Gastrocnemius medialis (tissue), 4 donors: ENCODE measurements at regions not wholly inside any gene's neighbourhood (a gene's known extent, or its start where the extent isn't known, plus 50 kb on each side); places are given as distances from the start of the nearest gene placed in this dataset.

Source experiments
- ATAC-seq, 2 donors: fragments of 150-250 bp; one replicate each; pipeline ENCODE4 v1.9.1; 2016
- DNase-seq, 2 donors: peaks; one replicate each; pipeline ENCODE4 v3.0.0-alpha.2; 2019
- H3K27ac ChIP-seq, 4 donors: fragments of 200-600 bp; sonication (generic); 1 replicate in 1 of 4; 2 replicates in 3 of 4; pipeline ENCODE4 v1.5.1; 2016 to 2018; ENCODE audit warnings: mild to moderate bottlenecking in 2 of 4, moderate library complexity in 1 of 4
- H3K27me3 ChIP-seq, 3 donors: fragments of 200-600 bp; sonication (generic) in 2 of 3; 1 replicate in 1 of 3; 2 replicates in 2 of 3; pipeline versions ENCODE4 v1.5.1 to v1.6.0; 2016 to 2019; ENCODE audit warnings: mild to moderate bottlenecking in 1 of 3, moderate library complexity in 1 of 3
- H3K36me3 ChIP-seq, 2 donors: fragments of 200-600 bp; sonication (generic) in 1 of 2; one replicate each; pipeline ENCODE4 v1.5.1; 2017 to 2018
- H3K4me1 ChIP-seq, 2 donors: fragments of 200-600 bp; sonication (generic) in 1 of 2; one replicate each; pipeline ENCODE4 v1.5.1; 2016 to 2017; ENCODE audit warnings: mild to moderate bottlenecking in 2 of 2
- H3K4me3 ChIP-seq, 4 donors: fragments of 200-600 bp; sonication (generic) in 3 of 4; 1 replicate in 1 of 4; 2 replicates in 3 of 4; pipeline ENCODE4 v1.5.1; 2016 to 2019; ENCODE audit warnings: mild to moderate bottlenecking in 2 of 4
- H3K9me3 ChIP-seq, 3 donors: fragments of 200-600 bp; sonication (generic) in 2 of 3; 1 replicate in 1 of 3; 2 replicates in 2 of 3; pipeline ENCODE4 v1.5.1; 2016 to 2019
- CTCF ChIP-seq, 5 experiments: fragments of 450-650 bp in 3 of 5; fragments of 200-600 bp in 2 of 5; sonication (generic) in 2 of 5; IDR thresholded peaks in 4 of 5; conservative IDR thresholded peaks in 1 of 5; 1 replicate in 4 of 5; 2 replicates in 1 of 5; pipeline ENCODE4 v1.5.1; 2016 to 2019; ENCODE audit warnings: antibody characterized with exemption in 5 of 5, mild to moderate bottlenecking in 3 of 5, moderate library complexity in 3 of 5
- POLR2A ChIP-seq, 2 donors: fragments of 450-650 bp; IDR thresholded peaks; one replicate each; pipeline ENCODE4 v1.6.1; 2017; ENCODE audit warnings: antibody characterized with exemption in 2 of 2, mild to moderate bottlenecking in 2 of 2, moderate library complexity in 2 of 2
- in situ Hi-C, 4 donors: fragments of 200-750 bp; cut with MboI; loops; one replicate each; pipeline versions ENCODE4 v1.15.0 to v1.8.0; 2017; ENCODE audit warnings: low sequenced_read_pairs in 4 of 4
- intact Hi-C: fragments of 100-400 bp; cut with DNase I; formaldehyde crosslinking; loops from one replicate; pipeline ENCODE4 v1.15.1; 2023; ENCODE audit warnings: low total_unique reads

GRCh38 chr17:53907435-53907834 is 84.7 kb downstream of the KIF2B start:
- H3K36me3 ChIP-seq = no peaks in the 10 kb centered on the region
- DNase-seq = no peak
- no peak overlapping the region for H3K4me3 ChIP-seq
- TF ChIP-seq POLR2A (IDR thresholded peaks at IDR 0.05) = no peak
- ATAC-seq = no peak
- H3K9me3 ChIP-seq = no peaks in the 10 kb centered on the region
- intact Hi-C loops (no loop called here), in situ Hi-C loops (no loop called here)
- no peak overlapping the region for H3K27ac ChIP-seq
- H3K27me3 ChIP-seq = no peaks in the 10 kb centered on the region
- no peaks in the 10 kb centered on the region for H3K4me1 ChIP-seq

- intact Hi-C loops = no loop called here
- H3K27me3 ChIP-seq = no peaks in the 10 kb centered on the region
- no peak overlapping the region for H3K27ac ChIP-seq
- H3K36me3 ChIP-seq = no peaks in the 10 kb centered on the region
- no peak for DNase-seq
- no peak for ATAC-seq
- in situ Hi-C loops = no loop called here
- no peaks in the 10 kb centered on the region for H3K4me1 ChIP-seq
- no peaks in the 10 kb centered on the region for H3K9me3 ChIP-seq
- no peak overlapping the region for H3K4me3 ChIP-seq
- no peak for TF ChIP-seq CTCF (IDR thresholded peaks at IDR 0.05 in 4 of 5, conservative IDR thresholded peaks at IDR 0.05 in 1 of 5)
- no peak for TF ChIP-seq POLR2A (IDR thresholded peaks at IDR 0.05)
These were observed 87.1 kb downstream of the KIF2B start for GRCh38 chr17:53909802-53910201.

GRCh38 chr17:53912117-53912516 is 89.4 kb downstream of the KIF2B start:
- Histone ChIP-seq H3K27ac (no peak overlapping the region), H3K4me1 (no peaks in the 10 kb centered on the region), H3K27me3 (no peaks in the 10 kb centered on the region), H3K4me3 (no peak overlapping the region), H3K36me3 (no peaks in the 10 kb centered on the region), H3K9me3 (no peaks in the 10 kb centered on the region)
- ATAC-seq (no peak), DNase-seq (no peak)
- intact Hi-C loops (no loop called here), in situ Hi-C loops (no loop called here)
- no peak for TF ChIP-seq CTCF (IDR thresholded peaks at IDR 0.05 in 4 of 5, conservative IDR thresholded peaks at IDR 0.05 in 1 of 5)
- no peak for TF ChIP-seq POLR2A (IDR thresholded peaks at IDR 0.05)

GRCh38 chr17:53919356-53919755 is 96.6 kb downstream of the KIF2B start:
- Histone ChIP-seq H3K4me3 (no peak overlapping the region), H3K9me3 (no peaks in the 10 kb centered on the region), H3K27ac (no peak overlapping the region), H3K27me3 (no peaks in the 10 kb centered on the region), H3K4me1 (no peaks in the 10 kb centered on the region), H3K36me3 (no peaks in the 10 kb centered on the region)
- TF ChIP-seq CTCF (IDR thresholded peaks at IDR 0.05 in 4 of 5, conservative IDR thresholded peaks at IDR 0.05 in 1 of 5) (no peak), POLR2A (IDR thresholded peaks at IDR 0.05) (no peak)
- in situ Hi-C loops = no loop called here
- DNase-seq (no peak), ATAC-seq (no peak)
- intact Hi-C loops = no loop called here

- H3K4me1 ChIP-seq = no peaks in the 10 kb centered on the region
- in situ Hi-C loops = no loop called here
- H3K27me3 ChIP-seq = no peaks in the 10 kb centered on the region
- H3K27ac ChIP-seq = no peak overlapping the region
- DNase-seq (no peak), ATAC-seq (no peak)
- no peaks in the 10 kb centered on the region for H3K36me3 ChIP-seq
- TF ChIP-seq POLR2A (IDR thresholded peaks at IDR 0.05) = no peak
- no peak for TF ChIP-seq CTCF (IDR thresholded peaks at IDR 0.05 in 4 of 5, conservative IDR thresholded peaks at IDR 0.05 in 1 of 5)
- intact Hi-C loops = no loop called here
- H3K9me3 ChIP-seq = no peaks in the 10 kb centered on the region
- no peak overlapping the region for H3K4me3 ChIP-seq
These were observed 102.1 kb downstream of the KIF2B start for GRCh38 chr17:53924530-53925455.
